ENCODE measurements at regions not wholly inside any gene's neighbourhood (a gene's known extent, or its start where the extent isn't known, plus 50 kb on each side); places are given as distances from the start of the nearest gene placed in this dataset.

- no peak for TF ChIP-seq ZNF462 (CRISPR knock-in tag; IDR thresholded peaks at IDR 0.05)
Measured at GRCh38 chr6:3664625-3665041, 86.9 kb downstream of the PXDC1 start (continued).

- Histone ChIP-seq H3K79me2 (replicated peaks; ENCODE audit: insufficient read depth) (no peaks in the 10 kb centered on the region), H3K4me3 (no peak overlapping the region), H3K27ac (ENCODE audit: low read depth) (no peak overlapping the region), H3K27me3 (ENCODE audit: insufficient read depth) (no peaks in the 10 kb centered on the region), H3K4me2 (no peak overlapping the region), H2AFZ (peak overlapping the region; percentile 92; the same call in 1 of the 2 replicates), H3K36me3 (ENCODE audit: insufficient read depth) (no peaks in the 10 kb centered on the region), H3K4me1 (ENCODE audit: insufficient read depth) (peaks cover 17% of the 10 kb centered on the region), H4K20me1 (replicated peaks; ENCODE audit: insufficient read depth) (no peaks in the 10 kb centered on the region), H3K9me2 (ENCODE audit: insufficient read depth) (peaks cover 12% of the 10 kb centered on the region; the same call in 1 of the 2 replicates), H3F3A (replicated peaks; ENCODE audit: low read depth) (no peaks in the 10 kb centered on the region)
- H3K4me1 Mint-ChIP-seq = peaks cover 18% of the 10 kb centered on the region
- H3K36me3 Mint-ChIP-seq (ENCODE audit: low read depth) = peaks cover 4% of the 10 kb centered on the region; the same call in 2 of the 3 replicates
- no peak overlapping the region; the same call in 1 of the 2 replicates for H3K27ac Mint-ChIP-seq
- no peak for DNase-seq (ENCODE audit: low spot score)
- peaks cover 10% of the 10 kb centered on the region for H3K9me3 Mint-ChIP-seq
- no peak overlapping the region for H3K4me3 Mint-ChIP-seq
- no peak for ATAC-seq
- H3K27me3 Mint-ChIP-seq (ENCODE audit: insufficient read depth, low read depth, poor library complexity) = peaks cover 4% of the 10 kb centered on the region
- TF ChIP-seq REST (IDR thresholded peaks at IDR 0.05; ENCODE audit: unreplicated experiment) (no peak), ZNF331 (CRISPR knock-in tag; IDR thresholded peaks at IDR 0.05; ENCODE audit: low read depth) (no peak), POLR2AphosphoS5 (IDR thresholded peaks at IDR 0.05; ENCODE audit: low read depth) (no peak), EZH2phosphoT487 (IDR thresholded peaks at IDR 0.05; ENCODE audit: unreplicated experiment) (no peak), STAT1 (IDR thresholded peaks at IDR 0.05; ENCODE audit: unreplicated experiment) (no peak), ETS1 (IDR thresholded peaks at IDR 0.05) (no peak), CREB1 (CRISPR knock-in tag; IDR thresholded peaks at IDR 0.05; ENCODE audit: low read depth) (no peak), JUNB (IDR thresholded peaks at IDR 0.05; ENCODE audit: unreplicated experiment) (no peak), NANOG (IDR thresholded peaks at IDR 0.05; ENCODE audit: borderline replicate concordance) (no peak), EZH2 (IDR thresholded peaks at IDR 0.05; ENCODE audit: low read depth, unreplicated experiment) (no peak), CTCF (conservative IDR thresholded peaks at IDR 0.05; ENCODE audit: low read depth in 2 of 2) (no peak), ZNF114 (CRISPR knock-in tag; IDR thresholded peaks at IDR 0.05) (no peak)
Measured at GRCh38 chr6:3663811-3664210, 87.7 kb downstream of the PXDC1 start.
